Breast epithelium (tissue), 4 donors: ENCODE measurements at regions not wholly inside any gene's neighbourhood (a gene's known extent, or its start where the extent isn't known, plus 50 kb on each side); places are given as distances from the start of the nearest gene placed in this dataset.

Experiments
- DNase-seq, 2 donors: peaks; one replicate each; pipeline ENCODE4 v3.0.0-alpha.2; 2019; ENCODE audit warnings: low spot score in 2 of 2
- H3K27ac ChIP-seq, 2 donors: fragments of 200-600 bp; sonication (generic) in 1 of 2; one replicate each; pipeline ENCODE4 v1.5.1; 2016 to 2019; ENCODE audit warnings: mild to moderate bottlenecking in 1 of 2
- H3K27me3 ChIP-seq, 2 donors: fragments of 200-600 bp; sonication (generic) in 1 of 2; one replicate each; pipeline versions ENCODE4 v1.5.1 to v1.6.0; 2017 to 2019; ENCODE audit warnings: control low read depth in 1 of 2, mild to moderate bottlenecking in 1 of 2
- H3K36me3 ChIP-seq: fragments of 200-600 bp; one replicate; pipeline ENCODE4 v1.5.1; 2019
- H3K4me1 ChIP-seq, 2 donors: fragments of 200-600 bp; sonication (generic); one replicate each; pipeline ENCODE4 v1.5.1; 2016 to 2019; ENCODE audit warnings: control low read depth in 1 of 2
- H3K4me3 ChIP-seq, 3 donors: fragments of 200-600 bp; sonication (generic); 1 replicate in 2 of 3; 2 replicates in 1 of 3; pipeline ENCODE4 v1.5.1; 2016 to 2019; ENCODE audit warnings: mild to moderate bottlenecking in 3 of 3, moderate library complexity in 2 of 3
- H3K9me3 ChIP-seq, 2 donors: fragments of 200-600 bp; sonication (generic) in 1 of 2; one replicate each; pipeline ENCODE4 v1.5.1; 2016 to 2019; ENCODE audit warnings: control low read depth in 1 of 2
- POLR2A ChIP-seq: fragments of 450-650 bp; IDR thresholded peaks from one replicate; pipeline ENCODE4 v1.6.1; 2016; ENCODE audit warnings: antibody characterized with exemption, mild to moderate bottlenecking, moderate library complexity
- POLR2AphosphoS5 ChIP-seq, 3 donors: sonication (generic); formaldehyde crosslinking; IDR thresholded peaks; one replicate each; pipeline ENCODE4 v1.6.1; 2017; ENCODE audit warnings: antibody characterized with exemption in 3 of 3
- intact Hi-C: fragments of 100-400 bp; cut with DNase I; formaldehyde crosslinking; loops from one replicate; pipeline ENCODE4 v1.15.1; 2023; ENCODE audit warnings: low total_unique reads
- TF ChIP-seq, protein P1 (sequence below), 3 donors: fragments of 450-650 bp; IDR thresholded peaks; one replicate each; pipeline ENCODE4 v1.5.1; 2016 to 2017; ENCODE audit warnings: antibody characterized with exemption in 3 of 3, mild to moderate bottlenecking in 3 of 3, moderate library complexity in 3 of 3

DNA sequence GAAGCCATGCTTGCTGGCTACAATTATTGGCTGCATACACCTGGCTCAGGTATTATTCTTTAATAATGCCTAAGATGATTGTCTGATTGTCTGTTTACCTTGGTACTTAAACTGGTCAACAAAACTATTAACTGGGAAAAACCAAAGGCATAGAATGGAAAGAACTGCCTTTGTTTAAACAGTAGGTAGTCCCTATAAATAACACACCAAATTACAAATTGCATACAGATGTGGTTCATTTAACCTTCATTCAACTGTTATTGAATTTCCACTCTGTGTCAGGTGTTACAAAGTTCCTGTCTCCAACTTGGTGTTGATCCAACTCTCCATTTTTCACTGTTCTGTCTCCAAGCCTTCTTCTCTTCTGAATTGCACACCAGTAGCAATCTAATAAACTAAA, 79.8 kb upstream of the FSCB start:
- Histone ChIP-seq H3K27ac (no peak overlapping the region), H3K4me3 (no peak overlapping the region), H3K9me3 (peaks cover 6 to 10% of the 10 kb centered on the region in 2 donors), H3K4me1 (no peaks in the 10 kb centered on the region), H3K27me3 (no peaks in the 10 kb centered on the region), H3K36me3 (no peaks in the 10 kb centered on the region)
- DNase-seq: no peak
- intact Hi-C loops: no loop called here
- TF ChIP-seq, protein P1, sequence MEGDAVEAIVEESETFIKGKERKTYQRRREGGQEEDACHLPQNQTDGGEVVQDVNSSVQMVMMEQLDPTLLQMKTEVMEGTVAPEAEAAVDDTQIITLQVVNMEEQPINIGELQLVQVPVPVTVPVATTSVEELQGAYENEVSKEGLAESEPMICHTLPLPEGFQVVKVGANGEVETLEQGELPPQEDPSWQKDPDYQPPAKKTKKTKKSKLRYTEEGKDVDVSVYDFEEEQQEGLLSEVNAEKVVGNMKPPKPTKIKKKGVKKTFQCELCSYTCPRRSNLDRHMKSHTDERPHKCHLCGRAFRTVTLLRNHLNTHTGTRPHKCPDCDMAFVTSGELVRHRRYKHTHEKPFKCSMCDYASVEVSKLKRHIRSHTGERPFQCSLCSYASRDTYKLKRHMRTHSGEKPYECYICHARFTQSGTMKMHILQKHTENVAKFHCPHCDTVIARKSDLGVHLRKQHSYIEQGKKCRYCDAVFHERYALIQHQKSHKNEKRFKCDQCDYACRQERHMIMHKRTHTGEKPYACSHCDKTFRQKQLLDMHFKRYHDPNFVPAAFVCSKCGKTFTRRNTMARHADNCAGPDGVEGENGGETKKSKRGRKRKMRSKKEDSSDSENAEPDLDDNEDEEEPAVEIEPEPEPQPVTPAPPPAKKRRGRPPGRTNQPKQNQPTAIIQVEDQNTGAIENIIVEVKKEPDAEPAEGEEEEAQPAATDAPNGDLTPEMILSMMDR (IDR thresholded peaks at IDR 0.05): no peak
- TF ChIP-seq POLR2AphosphoS5 (IDR thresholded peaks at IDR 0.05) (no peak), POLR2A (no peak)

DNA sequence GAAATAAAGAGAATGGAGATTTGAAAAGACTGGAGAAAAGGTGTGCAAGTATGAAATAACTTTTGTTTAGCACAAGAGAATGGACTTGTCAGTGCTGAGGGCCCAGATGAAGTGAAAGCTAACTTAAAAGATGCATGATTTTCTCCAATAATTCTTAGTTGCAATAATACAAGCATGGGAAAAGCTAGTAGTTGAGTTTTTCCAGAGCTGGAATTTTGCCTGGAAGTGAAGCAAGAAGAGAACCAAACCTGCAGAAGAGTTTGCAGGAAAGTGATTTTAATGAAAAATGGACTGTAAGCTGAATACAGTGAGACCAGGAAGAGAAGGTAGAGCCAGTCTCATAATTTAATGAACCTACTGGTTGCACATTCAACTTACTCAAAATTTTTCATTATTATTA, 69.3 kb upstream of the FSCB start:
- DNase-seq: no peak
- H3K9me3 ChIP-seq: peaks cover 16 to 36% of the 10 kb centered on the region in 2 donors
- H3K36me3 ChIP-seq: no peaks in the 10 kb centered on the region
- no peaks in the 10 kb centered on the region for H3K27me3 ChIP-seq
- H3K27ac ChIP-seq: no peak overlapping the region
- intact Hi-C loops: no loop called here
- no peak for TF ChIP-seq POLR2A
- no peak for TF ChIP-seq POLR2AphosphoS5 (IDR thresholded peaks at IDR 0.05)
- TF ChIP-seq, protein P1 (IDR thresholded peaks at IDR 0.05): no peak
- no peak overlapping the region for H3K4me3 ChIP-seq
- no peaks in the 10 kb centered on the region for H3K4me1 ChIP-seq

DNA sequence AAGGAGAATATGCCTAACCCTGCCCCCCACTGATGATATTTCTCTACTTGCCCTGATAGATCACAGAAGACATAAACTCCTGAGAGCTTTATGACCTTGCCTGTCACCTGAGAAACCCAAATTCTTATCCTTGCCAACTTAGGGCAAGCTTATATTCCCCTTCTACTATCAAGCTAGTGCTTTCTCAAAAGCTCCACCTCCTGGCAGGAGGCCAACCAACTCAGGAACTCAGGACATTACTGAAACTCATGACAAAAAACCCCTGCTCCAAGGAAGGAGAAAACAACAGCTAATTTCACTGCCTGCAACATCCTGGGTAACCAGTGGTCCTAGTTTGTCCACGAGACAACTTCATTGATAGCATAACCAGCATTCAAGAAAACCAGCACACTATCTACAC, 60.9 kb upstream of the FSCB start:
- Histone ChIP-seq H3K4me3 (no peak overlapping the region), H3K9me3 (peaks cover 5 to 10% of the 10 kb centered on the region in 2 donors), H3K27ac (no peak overlapping the region), H3K36me3 (no peaks in the 10 kb centered on the region), H3K27me3 (no peaks in the 10 kb centered on the region), H3K4me1 (no peaks in the 10 kb centered on the region)
- TF ChIP-seq POLR2A: no peak
- TF ChIP-seq, protein P1 (IDR thresholded peaks at IDR 0.05): no peak
- TF ChIP-seq POLR2AphosphoS5 (IDR thresholded peaks at IDR 0.05): no peak
- intact Hi-C loops: no loop called here
- DNase-seq: no peak

DNA sequence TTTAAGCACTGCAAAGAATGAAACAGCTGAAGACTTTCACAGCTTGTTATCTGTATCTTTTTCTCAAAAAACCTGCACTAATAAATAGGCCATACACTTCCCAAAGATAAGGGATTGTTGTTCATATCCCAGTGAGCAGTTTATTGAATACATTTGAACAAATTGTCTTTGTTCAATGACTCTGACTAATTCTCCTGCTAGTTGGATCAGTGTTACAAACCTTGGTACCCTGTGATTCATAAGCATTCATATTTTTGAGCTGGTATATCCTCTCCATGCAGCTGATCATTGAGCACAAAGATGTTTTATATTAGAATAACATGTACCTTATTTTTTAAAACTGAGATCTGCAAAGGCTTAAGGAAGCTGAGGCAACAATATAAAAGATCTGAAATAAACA, 58.9 kb upstream of the FSCB start:
- H3K36me3 ChIP-seq: no peaks in the 10 kb centered on the region
- no peak for DNase-seq
- intact Hi-C loops: no loop called here
- no peaks in the 10 kb centered on the region for H3K9me3 ChIP-seq
- no peaks in the 10 kb centered on the region for H3K27me3 ChIP-seq
- TF ChIP-seq, protein P1 (IDR thresholded peaks at IDR 0.05): no peak
- no peak for TF ChIP-seq POLR2AphosphoS5 (IDR thresholded peaks at IDR 0.05)
- no peak for TF ChIP-seq POLR2A
- no peak overlapping the region for H3K4me3 ChIP-seq
- H3K4me1 ChIP-seq: no peaks in the 10 kb centered on the region
- no peak overlapping the region for H3K27ac ChIP-seq

DNA sequence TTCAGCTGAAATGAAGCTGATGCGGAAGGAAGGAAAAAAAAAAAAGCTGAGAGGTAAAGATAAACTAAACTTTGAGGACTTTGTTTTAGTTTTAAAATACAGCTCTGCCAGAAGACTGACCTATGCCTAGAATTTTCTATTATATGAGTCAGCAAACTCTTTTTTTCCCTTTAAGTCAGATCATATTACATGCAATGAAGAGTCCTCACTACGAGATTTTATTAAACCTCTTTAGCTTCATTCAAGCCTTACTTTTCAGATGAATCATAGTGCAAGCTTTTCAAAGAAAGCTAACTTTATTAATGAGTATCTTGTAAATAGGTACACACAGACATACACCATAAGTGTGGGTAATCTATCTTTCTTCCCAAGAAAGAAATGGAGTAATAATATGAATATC, 57.8 kb upstream of the FSCB start:
- H3K27ac ChIP-seq: no peak overlapping the region
- no peak for TF ChIP-seq POLR2AphosphoS5 (IDR thresholded peaks at IDR 0.05)
- TF ChIP-seq, protein P1 (IDR thresholded peaks at IDR 0.05): no peak
- TF ChIP-seq POLR2A: no peak
- intact Hi-C loops: no loop called here
- no peaks in the 10 kb centered on the region for H3K27me3 ChIP-seq
- H3K9me3 ChIP-seq: no peaks in the 10 kb centered on the region
- no peak overlapping the region for H3K4me3 ChIP-seq
- H3K4me1 ChIP-seq: no peaks in the 10 kb centered on the region
- no peaks in the 10 kb centered on the region for H3K36me3 ChIP-seq
- no peak for DNase-seq
